ENCODE measurements at regions not wholly inside any gene's neighbourhood (a gene's known extent, or its start where the extent isn't known, plus 50 kb on each side); places are given as distances from the start of the nearest gene placed in this dataset.

- Histone ChIP-seq H3K27ac (no peak overlapping the region), H3K4me1 (no peaks in the 10 kb centered on the region), H3K27me3 (no peaks in the 10 kb centered on the region), H3K4me3 (no peak overlapping the region), H3K9me3 (no peaks in the 10 kb centered on the region), H3K36me3 (ENCODE audit: low read depth, missing control alignments) (no peaks in the 10 kb centered on the region)
- no peak for DNase-seq
- intact Hi-C loops (cut with DNase I; ENCODE audit: low total_unique reads): no loop called here
- TF ChIP-seq POLR2A (IDR thresholded peaks at IDR 0.05): no peak
- no peak for TF ChIP-seq CTCF (IDR thresholded peaks at IDR 0.05)
- WGBS, 2 donors: 86 to 95% methylated on average over 1 of the region's 1 CpG
Observed at GRCh38 chr2:123359636-123360035, 665.5 kb upstream of the CNTNAP5 start.

GRCh38 chr2:123362671-123363440 lies 662.2 kb upstream of the CNTNAP5 start:
- Histone ChIP-seq H3K36me3 (ENCODE audit: low read depth, missing control alignments) (no peaks in the 10 kb centered on the region), H3K27ac (no peak overlapping the region), H3K27me3 (no peaks in the 10 kb centered on the region), H3K9me3 (no peaks in the 10 kb centered on the region), H3K4me3 (no peak overlapping the region), H3K4me1 (no peaks in the 10 kb centered on the region)
- TF ChIP-seq POLR2A (IDR thresholded peaks at IDR 0.05) (no peak), CTCF (IDR thresholded peaks at IDR 0.05) (no peak)
- intact Hi-C loops (cut with DNase I; ENCODE audit: low total_unique reads): no loop called here
- 76 to 80% methylated on average over 8 of the region's 8 CpGs for WGBS, 2 donors
- DNase-seq: no peak

GRCh38 chr2:123363826-123364225 lies 661.3 kb upstream of the CNTNAP5 start:
- H3K27ac ChIP-seq: no peak overlapping the region
- WGBS, 2 donors: 90 to 92% methylated on average over 2 of the region's 2 CpGs
- DNase-seq: no peak
- H3K4me1 ChIP-seq: no peaks in the 10 kb centered on the region
- no peaks in the 10 kb centered on the region for H3K9me3 ChIP-seq
- no peaks in the 10 kb centered on the region for H3K36me3 ChIP-seq (ENCODE audit: low read depth, missing control alignments)
- no peaks in the 10 kb centered on the region for H3K27me3 ChIP-seq
- TF ChIP-seq CTCF (IDR thresholded peaks at IDR 0.05) (no peak), POLR2A (IDR thresholded peaks at IDR 0.05) (no peak)
- no peak overlapping the region for H3K4me3 ChIP-seq
- intact Hi-C loops (cut with DNase I; ENCODE audit: low total_unique reads): no loop called here

- TF ChIP-seq POLR2A (IDR thresholded peaks at IDR 0.05) (no peak), CTCF (IDR thresholded peaks at IDR 0.05) (no peak)
- no peaks in the 10 kb centered on the region for H3K9me3 ChIP-seq
- H3K4me3 ChIP-seq: no peak overlapping the region
- no peak for DNase-seq
- intact Hi-C loops (cut with DNase I; ENCODE audit: low total_unique reads): no loop called here
- WGBS, 2 donors: 56 to 65% methylated on average over 3 of the region's 3 CpGs
- no peaks in the 10 kb centered on the region for H3K4me1 ChIP-seq
- no peaks in the 10 kb centered on the region for H3K27me3 ChIP-seq
- no peaks in the 10 kb centered on the region for H3K36me3 ChIP-seq (ENCODE audit: low read depth, missing control alignments)
- no peak overlapping the region for H3K27ac ChIP-seq
Observed at GRCh38 chr2:123364243-123364896, 660.7 kb upstream of the CNTNAP5 start.
